ENCODE measurements at regions not wholly inside any gene's neighbourhood (a gene's known extent, or its start where the extent isn't known, plus 50 kb on each side); places are given as distances from the start of the nearest gene placed in this dataset.

GRCh38 chr13:58528351-58528750 is 896.8 kb downstream of the PCDH17 start:
- no peak for DNase-seq

GRCh38 chr13:58531614-58532013 is 900.1 kb downstream of the PCDH17 start:
- no peak for DNase-seq

- no peak for DNase-seq
These were observed 911.0 kb downstream of the PCDH17 start for GRCh38 chr13:58542530-58542929.

- DNase-seq: no peak
These were observed 915.9 kb downstream of the PCDH17 start for GRCh38 chr13:58547419-58547818.

- DNase-seq: no peak
These were observed 934.6 kb downstream of the PCDH17 start for GRCh38 chr13:58566176-58566575.

- DNase-seq: no peak
These were observed 942.2 kb downstream of the PCDH17 start for GRCh38 chr13:58573743-58574142.

- no peak for DNase-seq
These were observed 943.2 kb downstream of the PCDH17 start for GRCh38 chr13:58574791-58575190.

GRCh38 chr13:58579468-58579867 is 947.9 kb downstream of the PCDH17 start:
- no peak for DNase-seq

GRCh38 chr13:58583966-58584365 is 952.4 kb downstream of the PCDH17 start:
- DNase-seq: no peak

- no peak for DNase-seq
These were observed 953.1 kb downstream of the PCDH17 start for GRCh38 chr13:58584610-58585009.

GRCh38 chr13:58587183-58587582 is 955.6 kb downstream of the PCDH17 start:
- DNase-seq: no peak

GRCh38 chr13:58592052-58592451 is 960.5 kb downstream of the PCDH17 start:
- no peak for DNase-seq

- no peak for DNase-seq
These were observed 961.2 kb downstream of the PCDH17 start for GRCh38 chr13:58592786-58593185.

- DNase-seq: no peak
These were observed 963.4 kb downstream of the PCDH17 start for GRCh38 chr13:58594747-58595600.

- no peak for DNase-seq
These were observed 966.0 kb downstream of the PCDH17 start for GRCh38 chr13:58597552-58597951.

- DNase-seq: no peak
These were observed 966.7 kb downstream of the PCDH17 start for GRCh38 chr13:58598241-58598640.

GRCh38 chr13:58611117-58611516 is 979.6 kb downstream of the PCDH17 start:
- DNase-seq: no peak

- no peak for DNase-seq
These were observed 986.5 kb downstream of the PCDH17 start for GRCh38 chr13:58617880-58618665.

- no peak for DNase-seq
These were observed 988.0 kb downstream of the PCDH17 start for GRCh38 chr13:58619396-58620113.

- DNase-seq: no peak
These were observed 988.6 kb downstream of the PCDH17 start for GRCh38 chr13:58620176-58620575.

GRCh38 chr13:58625703-58626389 is 994.3 kb downstream of the PCDH17 start:
- DNase-seq: no peak

GRCh38 chr13:58630794-58631193 is 999.2 kb downstream of the PCDH17 start:
- no peak for DNase-seq

- DNase-seq: no peak
These were observed 1001.7 kb downstream of the PCDH17 start for GRCh38 chr13:58633226-58633625.

Data from CD4-positive, alpha-beta T cell treated with Interleukin-17A for 4 hours (primary cell).